ENCODE measurements at regions not wholly inside any gene's neighbourhood (a gene's known extent, or its start where the extent isn't known, plus 50 kb on each side); places are given as distances from the start of the nearest gene placed in this dataset.

GRCh38 chr2:108074946-108075345 is 88.6 kb downstream of the SLC5A7 start:
- TF ChIP-seq CTCF (IDR thresholded peaks at IDR 0.05) (no peak), POLR2A (IDR thresholded peaks at IDR 0.05) (no peak)

All from vagina (tissue), 2 donors.